ENCODE measurements at regions not wholly inside any gene's neighbourhood (a gene's known extent, or its start where the extent isn't known, plus 50 kb on each side); places are given as distances from the start of the nearest gene placed in this dataset.

- no peak for TF ChIP-seq EZH2 (IDR thresholded peaks at IDR 0.05; ENCODE audit: insufficient read depth, low read length)
- TF ChIP-seq CTCF (IDR thresholded peaks at IDR 0.05; ENCODE audit: insufficient read depth, low read depth, low read length), result no peak
These were observed 535.5 kb downstream of the FLRT2 start for GRCh38 chr14:86065407-86065806.
